COLO668 (cell line): ENCODE measurements at regions not wholly inside any gene's neighbourhood (a gene's known extent, or its start where the extent isn't known, plus 50 kb on each side); places are given as distances from the start of the nearest gene placed in this dataset.

Experiments
- DNase-seq: peaks from one replicate; lab custom pipeline; 2025; ENCODE audit not compliant: unreplicated experiment; lab: John Stamatoyannopoulos, UW

DNA sequence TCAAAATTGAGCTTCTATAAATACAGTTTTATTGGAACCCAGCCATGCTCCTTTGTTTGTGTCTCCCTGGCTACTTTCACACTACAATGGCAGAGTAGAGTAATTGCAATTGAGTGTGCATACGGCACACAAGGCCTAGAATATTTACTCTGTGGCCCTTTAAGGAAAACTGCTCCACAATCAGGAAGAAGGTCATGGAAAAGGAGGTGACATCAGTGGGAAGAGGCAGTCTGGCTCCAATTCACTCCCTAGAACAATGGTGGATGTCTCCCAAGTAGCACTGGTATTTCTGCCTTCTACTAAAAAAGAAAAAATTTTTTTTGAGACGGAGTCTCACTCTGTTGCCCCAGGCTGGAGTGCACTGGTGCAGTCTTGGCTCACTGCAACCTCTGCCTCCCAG, 51.3 kb downstream of the KRTAP19-8 start:
- no peak for DNase-seq

- peak; percentile 89 for DNase-seq
Measured at GRCh38 chr21:30984889-30985288, 53.4 kb downstream of the KRTAP19-8 start.

DNA sequence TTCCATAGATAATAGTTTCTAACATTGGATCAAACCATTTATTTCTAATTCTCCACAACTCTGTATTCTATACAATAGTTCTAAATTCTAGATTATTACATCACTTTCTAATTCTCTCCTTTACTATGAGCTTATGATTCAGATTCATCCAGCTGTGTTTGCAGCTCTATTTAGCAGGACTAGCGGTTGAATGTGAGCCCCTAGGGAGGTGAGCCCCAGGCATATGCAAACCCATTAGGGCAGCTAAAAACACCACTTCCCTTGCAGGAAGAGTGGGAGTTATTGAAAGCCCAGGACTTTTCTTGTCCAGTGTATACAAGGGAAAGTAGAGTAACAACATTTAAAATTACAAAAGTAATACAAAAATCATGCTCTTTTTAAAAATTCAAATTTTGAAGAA, 56.9 kb downstream of the KRTAP19-8 start:
- no peak for DNase-seq

DNA sequence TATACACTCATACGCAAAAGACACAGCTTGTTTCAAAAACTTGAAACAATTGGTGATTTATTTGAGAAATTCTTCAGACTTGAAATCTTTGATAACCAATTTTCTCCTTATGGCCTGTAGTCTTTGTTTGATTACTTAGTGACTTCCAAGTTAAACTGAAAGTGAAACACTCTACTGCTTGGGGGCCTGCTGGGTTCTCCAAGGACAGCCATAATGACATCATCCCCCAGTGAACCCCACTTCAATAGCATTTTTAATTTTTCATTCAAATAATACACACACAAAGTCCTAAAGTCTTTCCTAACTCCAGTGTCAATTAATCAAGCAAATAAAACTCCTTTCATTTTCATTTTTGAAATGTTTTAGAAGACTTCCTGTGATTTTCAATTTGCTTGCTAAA, 59.2 kb downstream of the KRTAP19-8 start:
- no peak for DNase-seq

DNA sequence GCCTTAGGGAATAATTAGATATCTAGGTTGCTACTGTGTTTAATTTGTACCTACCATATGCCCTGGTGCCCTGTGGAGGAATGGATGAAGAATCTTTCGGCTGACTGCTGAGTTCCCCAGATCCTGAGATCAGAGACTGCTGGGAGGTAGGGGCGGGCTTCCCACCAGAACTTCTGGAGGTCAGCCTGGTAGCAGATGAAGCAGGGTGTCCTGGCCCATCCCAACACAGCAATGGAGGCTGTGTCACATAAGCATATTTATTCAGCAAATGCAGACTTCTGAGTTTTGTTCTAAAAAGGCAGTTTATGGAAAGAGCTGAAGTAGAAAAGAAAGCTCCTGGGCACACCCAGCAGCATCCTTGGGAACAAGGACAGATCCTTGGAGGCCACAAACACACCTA, 74.0 kb downstream of the KRTAP19-8 start:
- no peak for DNase-seq

DNA sequence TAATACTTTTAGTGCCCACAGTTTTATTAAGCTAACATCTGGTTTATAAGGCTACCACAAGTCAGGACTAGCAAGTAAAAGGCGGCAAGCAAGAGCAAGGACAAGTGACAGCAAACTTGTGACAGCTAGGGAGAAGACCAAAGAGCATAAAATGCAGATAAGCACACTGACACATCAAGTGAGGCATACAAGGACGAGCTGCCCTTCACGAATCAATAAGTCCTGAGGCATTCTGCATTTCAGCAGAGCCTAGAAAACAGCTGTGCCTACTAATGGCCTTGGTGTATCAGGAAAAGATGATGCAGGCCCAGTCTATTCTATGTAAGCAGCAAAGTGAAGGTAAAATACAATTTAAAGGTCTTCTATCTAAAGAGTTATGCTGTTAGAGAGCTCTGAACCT, 74.8 kb downstream of the KRTAP19-8 start:
- DNase-seq = no peak

DNA sequence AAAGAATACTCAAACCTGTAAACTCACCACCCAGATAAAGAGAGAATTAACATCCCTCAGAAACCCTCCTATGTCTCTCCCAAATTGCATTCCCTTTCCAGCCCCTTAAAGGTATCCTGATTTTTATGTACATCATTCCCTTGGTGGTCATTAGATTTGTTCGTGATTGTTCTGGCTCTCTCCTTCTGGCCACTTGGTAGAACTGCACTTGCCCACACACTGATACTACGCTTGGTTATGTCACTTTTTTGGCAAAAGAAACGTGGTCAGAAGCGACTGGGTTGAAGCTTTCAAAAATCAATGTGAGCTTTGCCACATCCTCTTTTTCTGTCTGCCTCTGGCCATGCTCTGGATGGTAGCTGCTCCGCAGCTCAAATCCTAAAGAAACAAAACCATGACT, 76.3 kb downstream of the KRTAP19-8 start:
- DNase-seq = no peak

DNA sequence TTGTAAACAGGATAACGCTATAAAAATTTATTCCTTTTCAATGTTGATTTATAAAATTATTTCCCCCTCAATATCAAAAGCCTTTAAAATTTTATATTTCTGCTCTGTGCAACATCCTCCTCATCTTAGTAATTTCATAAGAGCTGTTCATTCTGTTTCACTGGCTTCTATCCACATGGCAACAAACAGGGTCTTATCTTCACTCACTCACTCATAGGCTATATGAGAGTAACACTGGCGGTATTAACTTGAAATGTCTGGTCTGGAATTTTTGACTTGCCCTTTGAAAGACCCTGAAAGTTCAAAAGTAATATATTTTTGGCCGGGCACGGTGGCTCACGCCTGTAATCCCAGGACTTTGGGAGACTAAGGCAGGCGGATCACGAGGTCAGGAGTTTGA, 77.4 kb upstream of the KRTAP11-1 start:
- DNase-seq = no peak

DNA sequence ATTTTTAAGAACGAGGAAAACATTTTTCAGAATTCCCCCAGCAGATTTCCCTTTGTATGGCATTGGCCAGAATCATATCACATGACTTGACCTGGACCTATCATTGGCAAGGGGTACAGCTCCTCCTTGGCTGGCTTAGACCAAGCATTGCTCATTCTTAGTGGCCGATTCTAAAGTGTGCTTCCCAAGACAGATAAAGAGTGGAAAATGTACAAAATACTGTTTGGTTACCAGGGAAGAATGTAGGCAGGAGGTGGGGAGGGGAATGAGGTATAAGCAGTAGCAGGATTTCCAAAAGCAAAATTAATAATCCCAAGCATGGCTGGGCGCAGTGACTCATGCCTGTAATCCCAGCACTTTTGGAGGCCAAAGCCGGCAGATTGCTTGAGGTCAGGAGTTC, 75.6 kb upstream of the KRTAP11-1 start:
- no peak for DNase-seq

GRCh38 chr21:30953605-30954004, 72.2 kb upstream of the KRTAP11-1 start:
- DNase-seq = no peak

GRCh38 chr21:30947141-30947540, 65.8 kb upstream of the KRTAP11-1 start:
- DNase-seq = no peak

DNA sequence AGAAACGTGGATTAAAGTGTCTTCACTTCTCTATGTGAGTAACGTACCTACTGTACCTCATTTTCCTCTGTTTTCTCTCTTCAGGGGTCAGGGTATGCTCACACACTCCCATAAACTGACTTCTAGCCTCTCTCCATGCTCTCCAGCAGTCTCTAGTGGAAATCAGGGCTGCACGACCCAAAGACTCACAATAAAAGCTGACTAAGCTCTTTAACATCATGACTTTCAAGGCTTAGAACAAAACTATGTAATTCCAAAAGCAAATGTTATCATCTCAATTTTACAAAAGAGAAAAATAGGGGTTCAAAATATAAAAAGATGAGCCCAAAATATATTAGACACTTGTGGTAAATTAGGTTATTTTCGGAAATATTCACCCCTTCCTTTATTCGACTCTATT, 62.5 kb upstream of the KRTAP11-1 start:
- DNase-seq = no peak

GRCh38 chr21:30943243-30943642, 61.9 kb upstream of the KRTAP11-1 start:
- no peak for DNase-seq

GRCh38 chr21:30942192-30942591, 60.8 kb upstream of the KRTAP11-1 start:
- DNase-seq = no peak

DNA sequence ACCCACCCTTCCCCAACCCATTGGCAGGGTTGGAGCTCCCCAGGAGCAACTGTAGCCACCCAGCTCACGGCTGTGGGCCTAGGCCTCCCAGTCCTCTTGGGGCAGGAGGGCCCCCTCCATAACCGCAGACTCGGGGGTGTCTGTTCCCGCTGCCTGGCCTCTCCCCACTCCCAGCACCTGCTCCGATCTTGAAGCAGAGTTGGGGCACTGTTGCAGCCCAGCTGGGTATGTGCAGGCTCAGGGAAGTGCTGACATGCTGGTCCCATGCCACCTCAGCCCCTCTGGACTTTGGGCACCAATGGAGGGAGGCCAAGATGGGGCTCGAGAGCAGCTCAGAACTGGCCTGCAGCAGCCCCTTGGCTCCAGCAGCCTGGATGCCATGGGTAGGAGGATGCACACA, 54.8 kb upstream of the KRTAP11-1 start:
- DNase-seq = no peak

- no peak for DNase-seq
Measured at GRCh38 chr21:30935889-30936168, 54.4 kb upstream of the KRTAP11-1 start.

- no peak for DNase-seq
Measured at GRCh38 chr21:30935121-30935888, 53.9 kb upstream of the KRTAP11-1 start.

GRCh38 chr21:30932686-30933085, 51.3 kb upstream of the KRTAP11-1 start:
- no peak for DNase-seq
